ENCODE measurements at regions not wholly inside any gene's neighbourhood (a gene's known extent, or its start where the extent isn't known, plus 50 kb on each side); places are given as distances from the start of the nearest gene placed in this dataset.
"Not testable (repeated sequence)": the region's sequence is repeated elsewhere in the genome, so short reads cannot be mapped to it uniquely, and the experiment has no call there.

DNA sequence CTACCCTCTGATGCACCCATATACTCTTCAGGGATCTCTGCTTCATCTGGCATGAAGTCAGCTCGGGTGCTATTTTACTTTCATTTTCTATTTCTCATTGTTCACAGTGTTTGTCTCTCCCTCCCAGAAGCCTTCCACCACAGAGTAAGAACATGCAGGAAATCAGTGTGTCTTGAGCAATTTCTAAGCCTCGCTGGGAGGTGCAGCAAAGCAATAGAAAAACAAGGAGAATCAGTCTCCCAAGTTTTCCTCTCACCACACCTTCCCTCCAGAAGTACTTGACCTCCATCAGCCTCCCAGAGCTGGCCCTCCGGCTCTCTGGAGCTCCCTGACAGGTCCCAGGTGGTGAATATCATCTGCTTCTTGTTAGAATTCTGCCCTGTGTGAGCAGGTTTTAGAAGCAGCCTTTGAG is 594.7 kb upstream of the CAMK1G start:
- Histone ChIP-seq H3K4me1 (ENCODE audit: control insufficient read depth, low read depth, low read length) (no peaks in the 10 kb centered on the region), H3K27ac (ENCODE audit: low read length) (no peak overlapping the region), H3K9me3 (ENCODE audit: control insufficient read depth, low read depth, low read length) (no peaks in the 10 kb centered on the region), H3K36me3 (ENCODE audit: control insufficient read depth, low read depth, low read length) (no peaks in the 10 kb centered on the region), H3K4me3 (ENCODE audit: low read length) (no peak overlapping the region), H3K27me3 (ENCODE audit: control insufficient read depth, insufficient read depth, low read length) (no peaks in the 10 kb centered on the region), H3K9ac (ENCODE audit: low read length) (no peak overlapping the region)

DNA sequence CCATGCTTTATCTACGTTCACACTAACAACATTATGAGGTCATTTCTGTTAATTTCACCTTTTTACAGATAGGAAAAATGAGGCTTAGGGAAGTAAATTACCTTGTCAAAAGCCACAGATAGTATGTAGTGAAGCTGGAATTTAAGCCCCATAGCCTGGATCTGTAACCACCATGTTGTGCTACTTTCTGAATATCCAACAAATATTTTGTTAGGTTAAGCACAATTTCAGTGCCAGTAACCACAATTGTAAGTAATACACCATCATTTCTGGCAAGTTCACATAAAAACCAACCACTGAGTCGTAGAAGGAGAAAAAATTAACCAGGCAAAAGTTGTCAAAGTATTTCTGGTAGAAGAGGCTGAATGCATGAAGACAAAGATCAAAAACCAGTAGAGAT is 593.1 kb upstream of the CAMK1G start:
- Histone ChIP-seq H3K27me3 (ENCODE audit: control insufficient read depth, insufficient read depth, low read length) (no peaks in the 10 kb centered on the region), H3K4me1 (ENCODE audit: control insufficient read depth, low read depth, low read length) (no peaks in the 10 kb centered on the region), H3K27ac (ENCODE audit: low read length) (no peak overlapping the region), H3K4me3 (ENCODE audit: low read length) (no peak overlapping the region), H3K9me3 (ENCODE audit: control insufficient read depth, low read depth, low read length) (no peaks in the 10 kb centered on the region), H3K9ac (ENCODE audit: low read length) (no peak overlapping the region), H3K36me3 (ENCODE audit: control insufficient read depth, low read depth, low read length) (no peaks in the 10 kb centered on the region)

- H3K9ac ChIP-seq (ENCODE audit: low read length); H3K4me1 ChIP-seq (ENCODE audit: control insufficient read depth, low read depth, low read length); H3K36me3 ChIP-seq (ENCODE audit: control insufficient read depth, low read depth, low read length); H3K4me3 ChIP-seq (ENCODE audit: low read length); H3K27ac ChIP-seq (ENCODE audit: low read length); H3K27me3 ChIP-seq (ENCODE audit: control insufficient read depth, insufficient read depth, low read length); H3K9me3 ChIP-seq (ENCODE audit: control insufficient read depth, low read depth, low read length): not testable (repeated sequence)
Observed at GRCh38 chr1:208997053-208997452, 586.5 kb upstream of the CAMK1G start.

GRCh38 chr1:208997726-208998312 is 585.7 kb upstream of the CAMK1G start:
- Histone ChIP-seq H3K36me3 (ENCODE audit: control insufficient read depth, low read depth, low read length) (no peaks in the 10 kb centered on the region), H3K27me3 (ENCODE audit: control insufficient read depth, insufficient read depth, low read length) (no peaks in the 10 kb centered on the region), H3K27ac (ENCODE audit: low read length) (no peak overlapping the region), H3K9me3 (ENCODE audit: control insufficient read depth, low read depth, low read length) (no peaks in the 10 kb centered on the region), H3K9ac (ENCODE audit: low read length) (no peak overlapping the region), H3K4me1 (ENCODE audit: control insufficient read depth, low read depth, low read length) (no peaks in the 10 kb centered on the region), H3K4me3 (ENCODE audit: low read length) (no peak overlapping the region)

DNA sequence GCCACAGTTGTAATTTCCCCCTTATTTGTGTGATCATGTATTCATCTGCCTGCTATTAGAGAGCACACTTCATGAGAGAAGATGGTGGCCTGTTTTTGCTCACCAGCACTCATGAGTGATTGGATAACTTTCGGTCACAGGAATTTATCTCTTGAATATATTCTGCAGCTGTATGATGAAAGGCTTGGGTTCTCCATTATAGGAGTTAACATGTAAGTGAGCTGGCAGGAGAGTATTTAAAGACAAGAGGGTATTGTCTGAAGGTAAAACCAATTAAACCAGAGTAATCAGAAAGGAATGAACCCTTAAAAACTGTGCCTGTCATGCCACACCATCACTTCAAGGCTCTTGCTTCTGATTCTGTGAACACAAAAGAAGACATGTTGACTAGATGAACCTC is 574.9 kb upstream of the CAMK1G start:
- Histone ChIP-seq H3K36me3 (ENCODE audit: control insufficient read depth, low read depth, low read length) (no peaks in the 10 kb centered on the region), H3K27me3 (ENCODE audit: control insufficient read depth, insufficient read depth, low read length) (no peaks in the 10 kb centered on the region), H3K4me3 (ENCODE audit: low read length) (no peak overlapping the region), H3K4me1 (ENCODE audit: control insufficient read depth, low read depth, low read length) (no peaks in the 10 kb centered on the region), H3K9ac (ENCODE audit: low read length) (no peak overlapping the region), H3K9me3 (ENCODE audit: control insufficient read depth, low read depth, low read length) (no peaks in the 10 kb centered on the region), H3K27ac (ENCODE audit: low read length) (no peak overlapping the region)

DNA sequence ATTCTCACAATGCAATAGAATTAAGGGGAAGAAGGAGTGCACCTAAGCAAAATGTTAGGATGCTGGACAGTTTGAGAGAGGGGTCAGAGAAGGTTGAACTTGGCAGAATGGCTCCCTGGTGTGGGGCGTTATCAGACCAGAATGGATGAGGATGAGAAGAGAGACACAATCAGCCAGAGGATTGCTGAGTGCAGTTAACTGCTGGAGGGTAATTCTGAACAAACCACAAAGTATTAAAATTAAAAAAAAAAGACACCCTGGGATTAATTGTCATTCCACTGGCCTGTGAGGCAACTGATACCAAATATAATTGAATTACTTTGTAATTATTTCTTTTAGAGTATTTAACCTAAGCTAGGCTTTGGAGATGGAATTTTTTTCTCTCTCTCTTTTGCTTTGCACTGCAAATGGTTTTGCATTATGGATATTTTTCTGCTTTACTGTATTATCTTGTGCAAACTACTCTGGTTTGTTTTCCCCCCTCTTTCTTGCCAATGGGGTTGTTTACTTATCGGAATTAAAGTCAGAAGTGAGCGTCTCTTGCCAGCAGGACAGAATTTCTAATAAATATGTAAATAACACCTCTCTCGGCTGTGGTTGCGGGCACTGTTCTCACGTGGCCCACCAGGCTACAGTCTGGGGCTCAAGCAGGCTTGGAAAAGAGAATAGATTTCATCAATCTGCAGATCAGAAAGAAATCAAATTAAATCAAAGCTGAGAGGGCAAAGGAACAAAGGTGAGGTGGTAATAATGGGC is 572.9 kb upstream of the CAMK1G start:
- Histone ChIP-seq H3K9me3 (ENCODE audit: control insufficient read depth, low read depth, low read length) (no peaks in the 10 kb centered on the region), H3K36me3 (ENCODE audit: control insufficient read depth, low read depth, low read length) (no peaks in the 10 kb centered on the region), H3K27me3 (ENCODE audit: control insufficient read depth, insufficient read depth, low read length) (no peaks in the 10 kb centered on the region), H3K4me3 (ENCODE audit: low read length) (no peak overlapping the region), H3K4me1 (ENCODE audit: control insufficient read depth, low read depth, low read length) (no peaks in the 10 kb centered on the region), H3K27ac (ENCODE audit: low read length) (no peak overlapping the region), H3K9ac (ENCODE audit: low read length) (no peak overlapping the region)

GRCh38 chr1:209012443-209013196 is 570.9 kb upstream of the CAMK1G start:
- Histone ChIP-seq H3K27ac (ENCODE audit: low read length) (no peak overlapping the region), H3K36me3 (ENCODE audit: control insufficient read depth, low read depth, low read length) (no peaks in the 10 kb centered on the region), H3K4me1 (ENCODE audit: control insufficient read depth, low read depth, low read length) (no peaks in the 10 kb centered on the region), H3K9me3 (ENCODE audit: control insufficient read depth, low read depth, low read length) (peaks cover 4% of the 10 kb centered on the region), H3K9ac (ENCODE audit: low read length) (no peak overlapping the region), H3K4me3 (ENCODE audit: low read length) (no peak overlapping the region), H3K27me3 (ENCODE audit: control insufficient read depth, insufficient read depth, low read length) (no peaks in the 10 kb centered on the region)

DNA sequence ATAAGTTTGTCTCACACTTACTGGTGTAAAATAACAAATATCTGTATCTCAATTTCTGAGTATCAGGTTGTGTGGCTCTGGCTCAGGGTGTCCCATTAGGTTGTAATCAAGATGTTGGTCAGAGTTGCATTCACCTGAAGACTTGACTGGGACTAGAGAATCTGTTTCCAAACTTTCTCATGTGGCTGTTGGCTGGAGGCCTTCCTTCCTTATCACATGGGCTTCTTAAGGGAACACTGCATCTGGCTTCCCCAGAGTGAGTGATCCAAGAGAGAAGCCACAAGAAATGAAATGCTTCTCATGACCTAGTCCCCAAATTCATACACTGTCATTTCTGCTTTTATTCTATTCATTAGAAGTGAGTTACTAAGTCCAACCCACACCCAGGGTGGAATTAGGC is 568.4 kb upstream of the CAMK1G start:
- Histone ChIP-seq H3K9ac (ENCODE audit: low read length) (no peak overlapping the region), H3K27me3 (ENCODE audit: control insufficient read depth, insufficient read depth, low read length) (no peaks in the 10 kb centered on the region), H3K9me3 (ENCODE audit: control insufficient read depth, low read depth, low read length) (peaks cover 8% of the 10 kb centered on the region), H3K4me1 (ENCODE audit: control insufficient read depth, low read depth, low read length) (no peaks in the 10 kb centered on the region), H3K4me3 (ENCODE audit: low read length) (no peak overlapping the region), H3K36me3 (ENCODE audit: control insufficient read depth, low read depth, low read length) (no peaks in the 10 kb centered on the region), H3K27ac (ENCODE audit: low read length) (no peak overlapping the region)

- Histone ChIP-seq H3K27me3 (ENCODE audit: control insufficient read depth, insufficient read depth, low read length) (no peaks in the 10 kb centered on the region), H3K4me3 (ENCODE audit: low read length) (no peak overlapping the region), H3K27ac (ENCODE audit: low read length) (no peak overlapping the region), H3K9me3 (ENCODE audit: control insufficient read depth, low read depth, low read length) (peaks cover 8% of the 10 kb centered on the region), H3K4me1 (ENCODE audit: control insufficient read depth, low read depth, low read length) (no peaks in the 10 kb centered on the region), H3K9ac (ENCODE audit: low read length) (no peak overlapping the region), H3K36me3 (ENCODE audit: control insufficient read depth, low read depth, low read length) (no peaks in the 10 kb centered on the region)
Observed at GRCh38 chr1:209021622-209022021, 561.9 kb upstream of the CAMK1G start.

GRCh38 chr1:209023790-209024189 is 559.7 kb upstream of the CAMK1G start:
- Histone ChIP-seq H3K4me1 (ENCODE audit: control insufficient read depth, low read depth, low read length) (no peaks in the 10 kb centered on the region), H3K27ac (ENCODE audit: low read length) (no peak overlapping the region), H3K4me3 (ENCODE audit: low read length) (no peak overlapping the region), H3K9ac (ENCODE audit: low read length) (no peak overlapping the region), H3K36me3 (ENCODE audit: control insufficient read depth, low read depth, low read length) (no peaks in the 10 kb centered on the region), H3K9me3 (ENCODE audit: control insufficient read depth, low read depth, low read length) (peaks cover 4% of the 10 kb centered on the region), H3K27me3 (ENCODE audit: control insufficient read depth, insufficient read depth, low read length) (no peaks in the 10 kb centered on the region)

DNA sequence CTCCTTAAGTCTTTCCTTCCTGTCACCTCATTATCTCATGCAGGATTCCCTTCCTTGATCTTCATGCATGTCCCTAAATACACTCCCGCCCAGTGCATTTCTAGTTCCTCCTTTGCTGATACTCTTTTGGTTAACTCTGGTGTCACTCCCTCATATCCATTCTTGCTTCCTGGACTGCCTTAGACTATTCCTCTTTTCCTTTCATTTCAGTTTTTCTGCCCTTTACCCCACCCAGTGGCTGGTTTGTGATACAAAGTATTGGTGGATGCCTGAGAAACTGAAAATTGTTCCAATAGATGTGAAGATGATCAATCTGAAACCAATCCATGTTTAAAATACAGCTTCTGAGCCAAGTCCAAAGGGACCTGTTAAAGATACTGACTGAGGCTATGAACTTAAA is 553.8 kb upstream of the CAMK1G start:
- H3K4me1 ChIP-seq (ENCODE audit: control insufficient read depth, low read depth, low read length) = no peaks in the 10 kb centered on the region
- no peaks in the 10 kb centered on the region for H3K9me3 ChIP-seq (ENCODE audit: control insufficient read depth, low read depth, low read length)
- H3K4me3 ChIP-seq (ENCODE audit: low read length) = no peak overlapping the region
- no peaks in the 10 kb centered on the region for H3K36me3 ChIP-seq (ENCODE audit: control insufficient read depth, low read depth, low read length)
- H3K9ac ChIP-seq (ENCODE audit: low read length) = no peak overlapping the region
- H3K27ac ChIP-seq (ENCODE audit: low read length) = no peak overlapping the region
- no peaks in the 10 kb centered on the region for H3K27me3 ChIP-seq (ENCODE audit: control insufficient read depth, insufficient read depth, low read length)

All from iPS-18a (cell line).